ENCODE measurements at regions not wholly inside any gene's neighbourhood (a gene's known extent, or its start where the extent isn't known, plus 50 kb on each side); places are given as distances from the start of the nearest gene placed in this dataset.

GRCh38 chr3:159322322-159322939, 520.6 kb downstream of the MFSD1 start:
- H3K27ac ChIP-seq (ENCODE audit: low read depth, low read length) = no peak overlapping the region
- no peaks in the 10 kb centered on the region for H4K20me1 ChIP-seq (ENCODE audit: insufficient read depth)
- peak overlapping the region; percentile 3; the same call in 1 of the 2 replicates for H3K4me2 ChIP-seq (ENCODE audit: low read length)
- intact Hi-C loops (cut with micrococcal nuclease) = loop anchor here (1.0 to 10.0 kb wide), 3 partner anchors 264 to 682 kb away; no protein-coding TSS in a partner anchor
- H3K9ac ChIP-seq (ENCODE audit: low read length) = no peak overlapping the region
- CTCF ChIA-PET = interaction anchor here (0.6 to 3.0 kb wide), 16 partner anchors 9 to 684 kb away, joined by 3 to 20 read pairs (median 4); no protein-coding TSS in a partner anchor
- H2AFZ ChIP-seq (ENCODE audit: low read depth, low read length, poor library complexity, severe bottlenecking) = peak overlapping the region; percentile 54
- no TSS peak for BruUV-seq (replicated peaks)
- H3K9me3 ChIP-seq (ENCODE audit: control insufficient read depth in 1 of 2, insufficient read depth in 1 of 2, low read depth in 1 of 2, low read length in 2 of 2) = no peaks in the 10 kb centered on the region
- no peaks in the 10 kb centered on the region; a peak in 1 of 4 replicates for H3K4me1 ChIP-seq (ENCODE audit: control insufficient read depth in 1 of 2, insufficient read depth in 2 of 2, low read length in 2 of 2)
- no peaks in the 10 kb centered on the region for H3K36me3 ChIP-seq (ENCODE audit: control insufficient read depth in 1 of 2, insufficient read depth in 2 of 2, low read length in 2 of 2)
- POLR2A ChIA-PET = no interaction called here
- RAD21 ChIA-PET (ENCODE audit: low non-redundant PET in 1 of 2, low total read pairs in 2 of 2, uncharacterized antibody in 2 of 2, unreplicated experiment in 2 of 2) = interaction anchor here in 1 of 2 experiments (1.0 kb wide), 1 partner anchor 264 kb away, joined by 3 read pairs; no protein-coding TSS in a partner anchor
- DNase-seq (ENCODE audit: low read depth, low spot score) (peak; percentile 41), ATAC-seq (peak; percentile 99)
- TF ChIP-seq, protein P1, sequence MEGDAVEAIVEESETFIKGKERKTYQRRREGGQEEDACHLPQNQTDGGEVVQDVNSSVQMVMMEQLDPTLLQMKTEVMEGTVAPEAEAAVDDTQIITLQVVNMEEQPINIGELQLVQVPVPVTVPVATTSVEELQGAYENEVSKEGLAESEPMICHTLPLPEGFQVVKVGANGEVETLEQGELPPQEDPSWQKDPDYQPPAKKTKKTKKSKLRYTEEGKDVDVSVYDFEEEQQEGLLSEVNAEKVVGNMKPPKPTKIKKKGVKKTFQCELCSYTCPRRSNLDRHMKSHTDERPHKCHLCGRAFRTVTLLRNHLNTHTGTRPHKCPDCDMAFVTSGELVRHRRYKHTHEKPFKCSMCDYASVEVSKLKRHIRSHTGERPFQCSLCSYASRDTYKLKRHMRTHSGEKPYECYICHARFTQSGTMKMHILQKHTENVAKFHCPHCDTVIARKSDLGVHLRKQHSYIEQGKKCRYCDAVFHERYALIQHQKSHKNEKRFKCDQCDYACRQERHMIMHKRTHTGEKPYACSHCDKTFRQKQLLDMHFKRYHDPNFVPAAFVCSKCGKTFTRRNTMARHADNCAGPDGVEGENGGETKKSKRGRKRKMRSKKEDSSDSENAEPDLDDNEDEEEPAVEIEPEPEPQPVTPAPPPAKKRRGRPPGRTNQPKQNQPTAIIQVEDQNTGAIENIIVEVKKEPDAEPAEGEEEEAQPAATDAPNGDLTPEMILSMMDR (IDR thresholded peaks at IDR 0.05 in 2 of 3, conservative IDR thresholded peaks at IDR 0.05 in 1 of 3; ENCODE audit: borderline replicate concordance in 1 of 3, insufficient read depth in 1 of 3, low read depth in 2 of 3, low read length in 2 of 3) = peak; percentile 65 to 98 (median 97); a peak in 5 of 6 replicates
- TF ChIP-seq EGR1 (IDR thresholded peaks at IDR 0.05; ENCODE audit: low read depth) (no peak), REST (IDR thresholded peaks at IDR 0.05; ENCODE audit: low read depth) (no peak), ELF1 (IDR thresholded peaks at IDR 0.05; ENCODE audit: borderline replicate concordance, low read depth) (no peak), ZFX (IDR thresholded peaks at IDR 0.05) (no peak), FOSL1 (IDR thresholded peaks at IDR 0.05; ENCODE audit: low read depth) (no peak), RAD21 (IDR thresholded peaks at IDR 0.05; ENCODE audit: low read depth) (peak; percentile 68), POLR2AphosphoS5 (IDR thresholded peaks at IDR 0.05; ENCODE audit: low read depth, low read length) (no peak), EZH2 (IDR thresholded peaks at IDR 0.05) (no peak)
- TF ChIP-seq, protein P2, sequence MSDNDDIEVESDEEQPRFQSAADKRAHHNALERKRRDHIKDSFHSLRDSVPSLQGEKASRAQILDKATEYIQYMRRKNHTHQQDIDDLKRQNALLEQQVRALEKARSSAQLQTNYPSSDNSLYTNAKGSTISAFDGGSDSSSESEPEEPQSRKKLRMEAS (IDR thresholded peaks at IDR 0.05) = no peak
- no peaks in the 10 kb centered on the region for H3K79me2 ChIP-seq (ENCODE audit: insufficient read depth, low read length)
- H3K9me2 ChIP-seq (ENCODE audit: insufficient read depth) = no peaks in the 10 kb centered on the region
- H3K4me3 ChIP-seq (replicated peaks in 1 of 2; ENCODE audit: low read depth in 1 of 2, low read length in 2 of 2) = no peak overlapping the region
- H3K27me3 ChIP-seq (ENCODE audit: insufficient read depth, low read length) = no peaks in the 10 kb centered on the region

All from HCT116 (cell line).